Hypothalamus (tissue), 51 donors: ENCODE measurements at regions not wholly inside any gene's neighbourhood (a gene's known extent, or its start where the extent isn't known, plus 50 kb on each side); places are given as distances from the start of the nearest gene placed in this dataset.
"Not testable (repeated sequence)": the region's sequence is repeated elsewhere in the genome, so short reads cannot be mapped to it uniquely, and the experiment has no call there.

Source experiments
- DNase-seq, 51 donors: peaks; one replicate each; lab custom pipeline; 2025; lab: John Stamatoyannopoulos, UW

DNA sequence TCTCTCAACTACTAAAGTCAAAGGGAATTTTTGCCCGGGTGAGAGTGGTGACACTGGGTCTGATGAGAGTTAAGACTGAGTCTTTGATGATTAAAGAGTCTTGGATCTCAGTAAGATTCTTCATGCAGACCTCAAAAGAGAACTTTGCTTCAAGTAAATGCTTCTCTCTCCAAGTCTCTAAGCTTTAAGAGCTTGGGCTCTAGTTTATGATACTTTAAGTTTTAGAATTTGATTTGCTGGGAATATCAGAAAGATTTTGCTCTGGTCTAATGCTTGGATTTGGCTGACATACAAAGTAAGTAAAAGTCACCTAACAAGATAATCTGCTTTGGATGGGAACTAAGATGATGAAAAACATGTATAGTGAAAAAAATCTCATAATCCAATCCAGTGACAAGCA is 566.3 kb downstream of the MAT2B start:
- DNase-seq: no peak

DNA sequence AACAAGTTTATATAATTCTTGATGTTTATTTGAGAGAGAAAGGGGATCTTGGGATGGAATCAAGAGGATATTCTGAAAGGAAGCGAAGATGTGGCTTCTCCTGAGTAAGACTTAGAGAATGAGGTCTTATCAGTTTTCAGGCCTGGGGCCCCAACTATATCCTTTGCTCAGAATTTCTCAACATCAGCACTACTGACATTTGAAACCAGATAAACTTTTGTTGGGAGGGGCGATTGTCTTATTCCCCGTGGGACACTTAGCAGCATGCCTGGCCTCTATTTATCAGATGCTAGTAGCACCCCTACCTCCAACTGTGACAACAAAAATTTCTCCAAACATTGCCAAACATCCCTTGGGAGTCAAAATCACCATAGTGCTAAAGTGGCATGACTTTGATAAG is 567.7 kb downstream of the MAT2B start:
- no peak for DNase-seq

DNA sequence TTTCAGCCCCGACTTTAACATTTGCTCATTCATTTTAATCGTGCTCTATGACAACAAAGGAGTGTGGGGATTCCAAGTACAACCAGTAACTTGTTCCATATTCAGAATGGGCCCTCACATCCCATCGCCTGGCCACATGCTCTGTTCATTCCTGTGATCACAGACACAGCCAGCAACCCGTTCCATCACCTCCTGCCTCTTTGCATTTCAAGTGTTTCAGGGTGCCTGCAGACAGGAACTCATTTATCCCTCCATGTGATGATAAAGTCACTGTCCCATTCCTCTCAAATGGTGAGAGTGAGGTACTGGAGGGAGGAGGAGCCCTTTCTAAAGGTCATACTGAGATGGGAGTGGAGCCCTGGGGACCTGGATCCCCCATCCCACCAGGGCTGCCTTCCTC is 571.1 kb downstream of the MAT2B start:
- DNase-seq: no peak

DNA sequence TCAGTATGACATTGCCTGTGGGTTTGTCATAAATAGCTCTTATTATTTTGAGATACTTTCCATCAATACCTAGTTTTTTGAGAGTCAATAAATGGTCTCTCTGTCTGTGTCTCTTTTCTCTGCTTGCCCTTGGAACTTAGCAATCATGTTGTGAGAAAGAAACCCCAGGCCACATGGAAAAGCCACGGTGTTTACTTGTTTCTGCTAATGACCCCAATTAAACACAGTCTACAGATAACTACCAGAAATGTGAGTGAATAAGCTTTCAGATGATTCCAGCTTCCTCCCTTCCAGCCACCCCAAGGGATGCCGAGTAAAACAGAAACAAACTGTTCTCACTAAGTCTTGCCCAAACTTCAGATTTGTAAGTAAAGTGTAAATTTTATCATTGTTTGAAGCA is 584.9 kb downstream of the MAT2B start:
- DNase-seq: peak in 1 of 51 donors; percentile 1

DNA sequence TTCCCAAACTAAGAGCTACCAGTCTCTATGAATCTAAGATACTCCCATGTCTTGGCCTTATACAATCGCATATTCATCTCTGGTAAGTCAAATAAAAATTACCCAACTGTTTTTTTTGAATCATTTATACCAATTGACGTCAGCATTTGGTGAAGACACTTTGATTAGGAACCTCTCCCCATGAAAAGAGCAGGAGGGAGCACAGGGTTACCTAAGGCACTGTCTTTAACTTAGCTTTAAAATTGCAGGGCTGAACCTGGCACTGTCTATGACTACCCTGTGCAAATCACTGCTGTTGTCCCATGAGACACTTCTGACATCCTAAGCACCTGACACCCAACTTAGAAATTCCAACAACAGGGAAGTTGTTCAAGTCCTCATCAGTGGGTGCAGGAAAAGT is 586.4 kb downstream of the MAT2B start:
- no peak for DNase-seq

DNA sequence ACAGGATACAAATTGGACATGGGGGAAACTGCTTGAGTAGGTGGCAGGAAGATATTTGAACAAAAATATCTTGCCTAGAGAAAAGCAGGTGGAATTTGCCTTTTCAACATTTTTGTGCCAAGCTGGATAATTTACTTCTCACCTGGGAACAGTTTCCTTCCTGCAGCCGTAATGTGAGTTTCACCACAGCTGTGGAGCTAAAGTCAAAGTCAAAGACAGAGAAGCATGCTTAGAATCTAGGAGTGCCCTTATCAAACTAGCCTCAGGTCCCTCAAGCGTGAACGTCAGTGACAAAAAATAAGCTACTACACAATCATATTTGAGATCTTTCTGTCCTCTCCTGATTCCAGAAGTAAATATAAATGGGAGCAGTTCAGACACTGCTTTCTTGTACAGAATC is 588.9 kb downstream of the MAT2B start:
- DNase-seq: no peak

- DNase-seq: no peak
Observed at GRCh38 chr5:164097749-164098148, 592.3 kb downstream of the MAT2B start.

DNA sequence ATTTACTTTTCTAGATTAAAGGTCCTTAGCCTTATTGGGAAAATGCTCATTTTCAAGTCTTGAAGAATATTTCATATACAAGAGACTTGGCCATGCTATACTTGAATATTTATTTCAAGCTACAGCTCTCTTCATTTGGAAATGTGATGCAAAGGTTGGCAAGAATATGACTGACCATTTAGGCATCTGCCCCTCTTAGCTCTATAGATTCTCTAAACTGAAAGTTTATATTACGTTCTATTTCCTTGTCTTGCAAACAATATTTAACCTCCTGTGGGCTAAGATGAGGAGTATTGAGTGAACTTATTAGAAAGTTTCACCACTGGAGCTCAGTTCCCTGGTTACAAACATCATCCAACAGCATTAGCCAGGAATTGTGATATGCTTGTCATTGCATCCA is 593.1 kb downstream of the MAT2B start:
- DNase-seq: no peak

DNA sequence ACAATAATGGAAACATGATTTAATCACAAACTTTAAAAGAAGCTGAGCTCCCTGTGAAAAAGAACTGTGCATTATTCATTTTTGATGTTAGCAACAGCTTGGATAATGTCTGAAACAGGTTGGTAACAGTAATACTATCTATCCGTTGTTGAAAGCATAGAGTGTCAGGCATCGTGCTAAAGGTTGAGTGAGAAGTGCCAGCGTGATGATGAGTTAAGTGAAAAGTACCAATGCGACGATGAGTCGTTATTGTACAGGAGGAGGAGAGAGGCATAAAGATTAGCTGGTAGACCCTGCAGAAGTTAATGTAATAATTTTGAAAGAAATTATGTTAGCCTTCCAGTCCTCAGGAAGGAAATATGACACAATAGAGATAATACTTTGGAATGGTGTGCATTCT is 593.6 kb downstream of the MAT2B start:
- no peak for DNase-seq

GRCh38 chr5:164115420-164115819 is 610.0 kb downstream of the MAT2B start:
- no peak for DNase-seq

- no peak for DNase-seq
Observed at GRCh38 chr5:164119806-164120447, 614.5 kb downstream of the MAT2B start.

- DNase-seq: no peak
Observed at GRCh38 chr5:164127527-164127926, 622.1 kb downstream of the MAT2B start.

DNA sequence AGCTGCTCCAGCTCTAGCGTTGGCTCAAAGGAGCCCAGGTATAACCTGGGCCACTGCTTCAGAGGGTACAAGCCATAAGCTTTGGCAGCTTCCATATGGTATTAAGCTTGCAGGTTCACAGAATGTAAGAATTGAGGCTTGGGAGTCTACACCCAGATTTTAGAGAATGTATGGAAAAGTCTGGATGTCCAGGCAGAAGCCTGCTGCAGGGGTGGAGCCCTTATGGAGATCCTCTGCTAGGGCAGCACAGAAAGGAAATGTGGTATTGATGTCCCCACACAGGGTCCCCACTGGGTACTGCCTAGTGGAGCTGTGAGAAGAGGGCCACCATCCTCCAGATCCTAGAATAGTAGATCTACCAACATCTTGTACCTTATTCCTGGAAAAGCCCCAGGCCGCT is 626.9 kb downstream of the MAT2B start:
- no peak for DNase-seq

GRCh38 chr5:164137095-164137494 is 631.7 kb downstream of the MAT2B start:
- DNase-seq: no peak

DNA sequence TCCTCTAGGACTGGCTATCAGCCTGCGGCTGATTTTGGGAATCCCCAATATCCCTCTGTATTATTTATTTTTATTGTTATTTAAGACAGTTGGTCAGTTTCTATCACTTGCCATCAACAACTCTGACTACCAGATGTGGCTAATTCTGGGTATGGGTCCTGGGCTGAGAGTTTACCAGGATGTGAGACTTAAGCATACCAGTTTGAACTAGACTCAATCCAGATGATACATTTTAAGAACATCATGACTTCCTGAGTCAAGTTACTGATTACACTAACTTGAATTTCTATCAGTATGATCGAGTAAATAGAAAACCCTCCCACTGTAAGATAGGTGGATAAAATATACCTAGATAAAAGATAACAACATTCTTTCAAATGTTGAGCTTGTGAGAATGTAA is 634.0 kb downstream of the MAT2B start:
- DNase-seq: no peak

GRCh38 chr5:164145458-164145857 is 640.0 kb downstream of the MAT2B start:
- no peak for DNase-seq

GRCh38 chr5:164146223-164146622 is 640.8 kb downstream of the MAT2B start:
- DNase-seq: no peak

- DNase-seq: no peak
Observed at GRCh38 chr5:164148292-164148691, 642.9 kb downstream of the MAT2B start.

DNA sequence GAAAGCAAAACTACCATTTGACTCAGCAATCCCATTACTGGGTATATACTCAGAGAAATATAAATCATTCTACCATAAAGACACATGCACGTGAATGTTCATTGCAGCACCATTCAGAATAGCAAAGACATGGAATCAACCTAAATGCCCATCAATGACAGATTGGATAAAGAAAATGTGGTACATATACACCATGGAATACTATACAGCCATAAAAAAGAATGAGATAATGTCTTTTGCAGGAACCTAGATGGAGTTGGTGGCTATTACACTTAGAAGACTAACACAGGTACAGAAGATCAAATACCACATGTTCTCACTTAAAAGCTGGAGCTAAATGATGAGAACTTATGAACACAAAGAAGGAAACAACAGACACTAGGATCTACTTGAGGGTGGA is 647.1 kb downstream of the MAT2B start:
- not testable (repeated sequence) for DNase-seq

DNA sequence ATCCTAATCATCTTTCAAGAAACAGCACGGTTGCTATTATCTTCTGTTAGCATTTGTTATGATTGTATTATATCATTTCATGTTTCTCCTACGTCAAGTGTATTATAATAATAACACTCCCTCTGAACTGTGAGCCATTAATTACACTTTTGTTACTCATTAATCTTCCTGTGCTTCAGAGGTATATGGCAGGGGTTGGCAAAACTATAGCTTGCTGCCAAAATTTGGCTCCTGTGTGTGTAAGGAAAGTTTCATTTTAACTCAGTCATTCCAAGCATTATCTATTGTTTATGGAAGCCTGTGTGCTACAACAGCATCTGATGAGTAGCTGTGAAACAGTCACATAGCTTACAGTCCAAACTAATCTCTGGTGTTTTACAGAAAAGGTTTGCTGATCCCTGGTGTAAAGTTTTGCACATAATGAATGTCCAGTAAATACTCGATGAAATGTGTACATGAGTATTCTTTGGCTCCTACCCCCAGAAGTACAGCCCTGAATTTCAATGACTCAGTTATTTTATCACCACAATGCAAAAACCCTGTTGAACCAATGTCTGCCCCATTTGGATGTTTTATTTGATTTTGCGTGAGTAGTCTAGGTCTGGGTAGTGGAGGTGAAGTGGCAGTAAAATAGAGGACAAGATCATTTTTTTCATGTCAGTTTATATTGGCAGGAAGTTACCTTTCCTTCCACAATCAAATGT is 648.2 kb downstream of the MAT2B start:
- no peak for DNase-seq

- DNase-seq: no peak
Observed at GRCh38 chr5:164170814-164171213, 665.4 kb downstream of the MAT2B start.

- DNase-seq: no peak
Observed at GRCh38 chr5:164175083-164175482, 669.7 kb downstream of the MAT2B start.

DNA sequence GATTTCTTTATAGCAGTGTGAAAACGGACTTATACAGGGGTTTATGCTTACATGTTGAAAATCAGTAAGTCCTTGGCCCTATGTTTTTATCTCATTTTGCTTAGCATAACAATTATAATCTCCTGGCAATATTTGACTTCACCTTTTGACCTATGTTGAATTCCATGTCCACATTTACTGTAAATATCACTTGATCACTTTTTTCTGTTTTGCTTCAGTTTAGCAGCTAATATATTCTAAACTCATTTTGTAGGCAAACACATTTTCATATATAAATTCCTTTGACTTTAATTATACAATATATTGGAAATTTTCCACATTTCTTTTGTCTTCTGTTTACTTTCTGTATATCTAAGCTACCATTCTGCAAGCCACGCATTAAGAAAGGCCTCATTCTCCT is 674.0 kb downstream of the MAT2B start:
- DNase-seq: no peak
